HG03097 (cell line): ENCODE measurements at regions not wholly inside any gene's neighbourhood (a gene's known extent, or its start where the extent isn't known, plus 50 kb on each side); places are given as distances from the start of the nearest gene placed in this dataset.
A peak's percentile ranks its signal among the peaks of the same experiment; 100 is the strongest.

Experiments used
- ATAC-seq: cut with Tn5 transposase; IDR thresholded peaks from one replicate; pipeline ENCODE4 v1.9.1; 2021; ENCODE audit not compliant: unreplicated experiment, low FRiP score

DNA sequence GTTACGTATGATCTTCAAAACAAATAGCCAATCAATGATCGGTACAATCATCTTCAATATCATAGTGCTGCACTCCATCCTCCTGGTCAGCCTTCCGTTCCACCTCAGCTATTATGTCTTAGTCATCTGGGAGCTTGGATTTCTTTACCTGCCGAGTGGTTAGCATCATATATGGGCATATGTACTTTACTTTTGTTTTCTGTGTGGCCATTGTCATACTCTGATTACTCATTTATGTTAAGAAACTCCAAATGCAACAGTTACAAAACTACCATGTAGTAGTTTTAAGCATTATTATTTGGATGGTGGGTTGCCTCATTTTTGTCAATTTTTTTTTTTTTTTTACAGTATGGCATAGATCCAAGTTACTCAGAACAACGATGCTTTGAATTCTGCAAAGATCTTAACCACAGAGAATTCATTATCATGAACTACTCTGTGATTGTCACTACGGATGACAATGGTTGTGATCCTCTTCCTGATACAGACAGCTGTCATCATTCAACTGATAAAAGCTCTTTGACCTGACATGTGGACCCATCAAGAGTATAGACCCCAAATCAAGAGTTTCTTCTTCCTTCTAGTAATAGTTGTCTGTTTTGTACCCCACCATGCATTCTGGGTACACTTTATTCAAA, 52.1 kb upstream of the NME8 start:
- ATAC-seq, result peak; percentile 51
